ENCODE measurements at regions not wholly inside any gene's neighbourhood (a gene's known extent, or its start where the extent isn't known, plus 50 kb on each side); places are given as distances from the start of the nearest gene placed in this dataset.
"Not testable (repeated sequence)": the region's sequence is repeated elsewhere in the genome, so short reads cannot be mapped to it uniquely, and the experiment has no call there.

GRCh38 chr9:39674437-39675210 is 319.2 kb downstream of the SPATA31A1 start:
- not testable (repeated sequence) for ATAC-seq (ENCODE audit: low read depth); H3K9me3 Mint-ChIP-seq; H3K27ac Mint-ChIP-seq; H3K4me3 Mint-ChIP-seq; H3K27me3 Mint-ChIP-seq; H3K4me1 Mint-ChIP-seq; DNase-seq (ENCODE audit: low spot score in 2 of 2); H3K36me3 Mint-ChIP-seq

GRCh38 chr9:39675211-39675553 is 319.7 kb downstream of the SPATA31A1 start:
- ATAC-seq (ENCODE audit: low read depth); H3K27me3 Mint-ChIP-seq: not testable (repeated sequence)

GRCh38 chr9:39678534-39679263 is 323.2 kb downstream of the SPATA31A1 start:
- not testable (repeated sequence) for H3K4me3 Mint-ChIP-seq; H3K27me3 Mint-ChIP-seq; DNase-seq (ENCODE audit: low spot score in 2 of 2); H3K27ac Mint-ChIP-seq; H3K36me3 Mint-ChIP-seq; ATAC-seq (ENCODE audit: low read depth); H3K9me3 Mint-ChIP-seq; H3K4me1 Mint-ChIP-seq

More at GRCh38 chr9:39675211-39675553, 319.7 kb downstream of the SPATA31A1 start:
- not testable (repeated sequence) for H3K36me3 Mint-ChIP-seq; DNase-seq (ENCODE audit: low spot score in 2 of 2); H3K9me3 Mint-ChIP-seq; H3K4me1 Mint-ChIP-seq; H3K27ac Mint-ChIP-seq; H3K4me3 Mint-ChIP-seq

GRCh38 chr9:39680694-39681401 is 325.4 kb downstream of the SPATA31A1 start:
- H3K27ac Mint-ChIP-seq; DNase-seq (ENCODE audit: low spot score in 2 of 2); H3K4me1 Mint-ChIP-seq; H3K36me3 Mint-ChIP-seq; H3K27me3 Mint-ChIP-seq; H3K4me3 Mint-ChIP-seq; H3K9me3 Mint-ChIP-seq: not testable (repeated sequence)
- ATAC-seq (ENCODE audit: low read depth): peak; percentile 54

- not testable (repeated sequence) for H3K27ac Mint-ChIP-seq; H3K36me3 Mint-ChIP-seq; DNase-seq (ENCODE audit: low spot score in 2 of 2); H3K9me3 Mint-ChIP-seq; H3K4me3 Mint-ChIP-seq; H3K27me3 Mint-ChIP-seq; ATAC-seq (ENCODE audit: low read depth); H3K4me1 Mint-ChIP-seq
Measured at GRCh38 chr9:39728862-39729261, 373.4 kb downstream of the SPATA31A1 start.

- not testable (repeated sequence) for ATAC-seq (ENCODE audit: low read depth); H3K9me3 Mint-ChIP-seq; H3K4me3 Mint-ChIP-seq; H3K36me3 Mint-ChIP-seq; H3K27ac Mint-ChIP-seq; DNase-seq (ENCODE audit: low spot score in 2 of 2); H3K27me3 Mint-ChIP-seq; H3K4me1 Mint-ChIP-seq
Measured at GRCh38 chr9:39744898-39745297, 389.4 kb downstream of the SPATA31A1 start.

- DNase-seq (ENCODE audit: low spot score in 2 of 2); H3K36me3 Mint-ChIP-seq; H3K9me3 Mint-ChIP-seq; H3K4me3 Mint-ChIP-seq; H3K4me1 Mint-ChIP-seq; H3K27ac Mint-ChIP-seq; H3K27me3 Mint-ChIP-seq: not testable (repeated sequence)
- peak; percentile 92 for ATAC-seq (ENCODE audit: low read depth)
Measured at GRCh38 chr9:39775570-39775969, 420.1 kb downstream of the SPATA31A1 start.

GRCh38 chr9:39791356-39791755 is 435.9 kb downstream of the SPATA31A1 start:
- H3K4me3 Mint-ChIP-seq, H3K27ac Mint-ChIP-seq, H3K4me1 Mint-ChIP-seq, H3K27me3 Mint-ChIP-seq, H3K9me3 Mint-ChIP-seq, H3K36me3 Mint-ChIP-seq: not testable (repeated sequence)
- ATAC-seq (ENCODE audit: low read depth) (peak; percentile 98), DNase-seq (ENCODE audit: low spot score in 2 of 2) (peak; percentile 51 to 68)

GRCh38 chr9:39797935-39798334 is 442.5 kb downstream of the SPATA31A1 start:
- H3K36me3 Mint-ChIP-seq; DNase-seq (ENCODE audit: low spot score in 2 of 2): not testable (repeated sequence)

GRCh38 chr9:39799252-39799651 is 443.8 kb downstream of the SPATA31A1 start:
- not testable (repeated sequence) for H3K9me3 Mint-ChIP-seq; H3K27me3 Mint-ChIP-seq; H3K4me1 Mint-ChIP-seq; H3K36me3 Mint-ChIP-seq; H3K27ac Mint-ChIP-seq; ATAC-seq (ENCODE audit: low read depth); H3K4me3 Mint-ChIP-seq; DNase-seq (ENCODE audit: low spot score in 2 of 2)

More at GRCh38 chr9:39797935-39798334, 442.5 kb downstream of the SPATA31A1 start:
- H3K4me1 Mint-ChIP-seq; H3K9me3 Mint-ChIP-seq; H3K27ac Mint-ChIP-seq; ATAC-seq (ENCODE audit: low read depth); H3K4me3 Mint-ChIP-seq; H3K27me3 Mint-ChIP-seq: not testable (repeated sequence)

GRCh38 chr9:39802561-39802960 is 447.1 kb downstream of the SPATA31A1 start:
- H3K4me3 Mint-ChIP-seq; H3K36me3 Mint-ChIP-seq; H3K9me3 Mint-ChIP-seq; H3K27me3 Mint-ChIP-seq; DNase-seq (ENCODE audit: low spot score in 2 of 2); ATAC-seq (ENCODE audit: low read depth); H3K27ac Mint-ChIP-seq; H3K4me1 Mint-ChIP-seq: not testable (repeated sequence)

GRCh38 chr9:39809401-39810226 is 454.1 kb downstream of the SPATA31A1 start:
- H3K27ac Mint-ChIP-seq: peak overlapping the region; percentile 93
- not testable (repeated sequence) for H3K36me3 Mint-ChIP-seq, H3K9me3 Mint-ChIP-seq, H3K4me1 Mint-ChIP-seq, H3K27me3 Mint-ChIP-seq
- DNase-seq (ENCODE audit: low spot score in 2 of 2) (peak; percentile 61 to 82), ATAC-seq (ENCODE audit: low read depth) (peak; percentile 85)
- peak overlapping the region; percentile 100 for H3K4me3 Mint-ChIP-seq

GRCh38 chr9:39810401-39810800 is 454.9 kb downstream of the SPATA31A1 start:
- not testable (repeated sequence) for H3K27ac Mint-ChIP-seq; H3K27me3 Mint-ChIP-seq; H3K9me3 Mint-ChIP-seq; H3K4me3 Mint-ChIP-seq; DNase-seq (ENCODE audit: low spot score in 2 of 2); H3K36me3 Mint-ChIP-seq; H3K4me1 Mint-ChIP-seq; ATAC-seq (ENCODE audit: low read depth)

GRCh38 chr9:39811615-39812014 is 456.1 kb downstream of the SPATA31A1 start:
- H3K4me1 Mint-ChIP-seq; DNase-seq (ENCODE audit: low spot score in 2 of 2); H3K9me3 Mint-ChIP-seq; H3K27me3 Mint-ChIP-seq; H3K36me3 Mint-ChIP-seq; H3K4me3 Mint-ChIP-seq; H3K27ac Mint-ChIP-seq; ATAC-seq (ENCODE audit: low read depth): not testable (repeated sequence)

All from memory B cell (primary cell).